Stimulated activated CD4-positive, alpha-beta T cell treated with anti-CD3 and anti-CD28 coated beads, Interleukin-2, amount 100 ng/mL, for 48 hours (primary cell): ENCODE measurements at regions not wholly inside any gene's neighbourhood (a gene's known extent, or its start where the extent isn't known, plus 50 kb on each side); places are given as distances from the start of the nearest gene placed in this dataset.

ENCODE experiments used
- DNase-seq, 2 donors: peaks; one replicate each; pipeline ENCODE4 v3.0.0-alpha.2; 2020

- no peak for DNase-seq
These were observed 65.7 kb upstream of the SYT6 start for GRCh38 chr1:114219172-114219868.

GRCh38 chr1:114218361-114219171 lies 64.9 kb upstream of the SYT6 start:
- DNase-seq = no peak

DNA sequence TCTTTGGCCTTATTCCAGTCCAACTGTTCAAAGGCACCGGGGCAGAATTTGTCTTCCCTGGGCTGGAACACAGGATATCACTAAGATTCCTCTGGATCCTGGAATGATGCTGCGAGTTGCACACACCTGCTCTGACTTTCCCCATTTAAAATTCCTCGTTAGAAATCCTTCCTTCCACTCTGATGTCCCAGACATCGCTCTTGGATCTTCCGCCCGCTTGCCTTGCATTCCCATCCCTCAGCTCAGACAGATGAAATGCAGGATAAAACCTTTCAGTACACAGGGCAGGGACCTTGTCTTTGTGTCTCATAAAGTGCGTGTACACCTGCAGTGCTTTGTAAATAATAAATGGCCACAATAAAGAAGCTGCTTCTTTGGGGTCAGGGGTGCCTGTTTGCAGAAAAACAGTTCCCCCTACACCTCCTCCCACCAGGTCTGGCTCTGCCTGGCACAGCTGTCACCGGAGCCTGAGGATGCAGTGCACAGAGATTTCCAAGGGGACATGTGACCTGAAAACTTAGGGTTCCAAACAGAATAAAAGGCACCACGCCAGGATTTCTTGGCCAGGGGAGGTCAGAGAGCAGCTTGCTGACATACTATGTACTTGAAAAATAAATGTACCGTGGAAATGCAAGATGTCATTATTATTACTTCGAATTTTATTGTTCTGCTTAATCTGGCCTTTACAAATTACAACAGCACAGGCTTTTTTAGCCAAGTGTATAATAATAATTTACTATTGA lies 62.9 kb upstream of the SYT6 start:
- no peak for DNase-seq

GRCh38 chr1:114215436-114215835 lies 61.8 kb upstream of the SYT6 start:
- DNase-seq = no peak

DNA sequence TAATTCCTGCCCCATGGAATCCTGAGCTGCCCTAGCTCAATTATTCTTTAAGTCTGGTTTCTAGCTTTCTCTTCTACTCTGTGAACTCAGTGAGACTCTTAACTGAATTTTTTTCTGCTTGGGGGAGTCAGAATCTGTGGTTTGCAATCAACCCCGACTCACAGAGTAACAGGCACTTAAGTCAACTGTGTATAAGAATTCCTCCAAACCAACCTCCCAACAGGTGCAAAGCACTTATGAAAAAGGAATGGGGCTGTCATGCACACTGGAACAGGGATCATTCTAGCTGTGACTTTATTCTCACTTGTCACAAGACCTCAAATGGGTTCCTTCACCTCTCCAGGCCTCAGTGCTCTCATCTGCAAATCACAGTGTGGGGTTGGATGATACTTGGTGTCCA lies 60.3 kb upstream of the SYT6 start:
- DNase-seq = no peak

DNA sequence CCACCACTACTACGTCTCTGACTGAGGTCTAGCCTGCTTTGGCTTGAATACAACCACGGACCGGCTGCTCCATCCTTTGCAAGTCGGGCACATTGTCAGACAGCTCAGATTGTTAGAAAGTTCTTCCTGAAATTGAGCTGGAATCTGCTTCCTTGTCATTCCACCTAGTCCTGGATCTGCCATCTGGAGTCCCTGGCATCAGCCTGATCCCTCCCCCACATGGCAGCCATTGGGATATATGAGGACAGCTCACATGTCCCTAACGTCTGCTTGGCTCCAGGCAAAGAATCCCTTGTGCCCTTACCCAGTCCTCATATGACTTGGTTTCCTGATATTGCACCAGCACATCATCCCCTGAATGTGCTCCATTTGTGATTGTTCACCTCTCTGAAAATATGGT lies 56.3 kb upstream of the SYT6 start:
- DNase-seq = no peak

GRCh38 chr1:114208714-114209113 lies 55.0 kb upstream of the SYT6 start:
- no peak for DNase-seq

GRCh38 chr1:114208106-114208505 lies 54.4 kb upstream of the SYT6 start:
- no peak for DNase-seq

DNA sequence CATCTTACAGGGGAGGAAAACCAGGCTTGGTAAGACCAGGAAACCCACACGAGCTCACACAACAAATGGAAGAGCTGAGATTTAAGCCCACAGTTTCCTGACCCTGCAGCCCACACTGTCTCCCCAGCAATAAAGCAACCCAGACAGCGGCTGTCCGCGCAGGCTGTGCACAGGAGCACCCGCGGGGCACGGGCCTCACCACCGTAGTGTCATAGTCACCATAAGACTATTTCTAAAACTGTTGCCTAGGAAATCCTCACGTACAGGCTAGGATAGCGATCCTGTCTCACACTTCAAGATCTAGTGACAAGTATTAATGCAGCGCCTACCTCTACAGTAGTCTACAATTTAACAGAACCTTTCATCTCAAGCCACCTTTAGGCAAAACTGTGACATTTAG lies 54.0 kb upstream of the SYT6 start:
- no peak for DNase-seq

DNA sequence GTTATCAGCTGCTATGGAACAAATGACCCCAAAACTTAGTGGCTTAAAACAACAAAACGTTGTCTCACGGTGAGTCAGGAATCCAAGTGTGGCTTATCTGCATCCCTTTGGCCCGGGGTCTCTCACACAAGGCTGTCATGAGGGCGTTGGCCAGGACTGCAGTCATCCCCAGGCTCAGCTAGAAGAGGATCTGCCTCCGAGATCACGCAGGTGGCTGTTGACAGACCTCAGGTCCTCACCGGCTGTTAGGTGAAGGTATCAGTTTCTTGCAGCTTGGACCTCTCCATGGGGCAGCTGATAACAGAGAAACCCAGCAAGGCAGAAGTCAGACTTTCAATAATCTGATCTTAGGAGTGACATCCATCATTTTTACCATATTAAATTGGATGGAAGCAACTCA lies 52.7 kb upstream of the SYT6 start:
- DNase-seq = no peak

DNA sequence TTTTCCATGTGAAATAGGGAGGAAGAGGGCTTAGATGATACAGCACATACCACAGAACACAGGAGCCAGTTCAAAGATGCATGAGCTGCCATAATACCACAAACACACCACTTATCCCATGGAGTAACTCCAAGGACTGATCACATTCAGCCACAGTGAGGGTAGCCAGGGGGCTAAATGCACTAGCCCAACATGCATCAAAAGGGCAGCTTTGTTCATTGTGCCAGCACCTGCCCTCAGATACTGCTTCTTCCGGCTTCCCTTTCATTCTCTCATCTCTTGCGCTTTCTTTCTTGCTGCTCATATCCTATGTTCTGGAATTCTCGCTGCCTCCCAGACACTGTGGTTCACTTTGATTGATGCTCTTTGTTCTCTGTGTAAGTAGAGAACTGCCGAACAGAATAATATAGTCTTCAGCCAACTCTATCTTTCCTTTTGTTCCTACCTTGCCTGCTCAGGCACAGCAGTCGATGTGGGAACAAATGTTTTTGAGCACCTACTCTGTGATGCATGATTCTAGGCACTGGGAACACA lies 50.0 kb upstream of the SYT6 start:
- no peak for DNase-seq
